Activated CD4-positive, alpha-beta T cell treated with anti-CD3 and anti-CD28 coated beads, Interleukin-2, Interleukin-4, amounts not matched to agents 100 ng/mL and 50 ng/mL, durations not matched to agents 16 hours and 8 hours (primary cell): ENCODE measurements at regions not wholly inside any gene's neighbourhood (a gene's known extent, or its start where the extent isn't known, plus 50 kb on each side); places are given as distances from the start of the nearest gene placed in this dataset.

Experiments used
- DNase-seq: peaks from one replicate; pipeline ENCODE4 v3.0.0-alpha.2; 2020; ENCODE audit warnings: low spot score

- no peak for DNase-seq
Observed at GRCh38 chr6:8275667-8276066, 159.7 kb downstream of the SLC35B3 start.

GRCh38 chr6:8274226-8274625 is 161.1 kb downstream of the SLC35B3 start:
- DNase-seq: no peak

GRCh38 chr6:8269872-8270454 is 165.4 kb downstream of the SLC35B3 start:
- DNase-seq: no peak

- no peak for DNase-seq
Observed at GRCh38 chr6:8269094-8269493, 166.3 kb downstream of the SLC35B3 start.

GRCh38 chr6:8268606-8269005 is 166.3 kb upstream of the EEF1E1 start:
- DNase-seq: no peak

GRCh38 chr6:8268156-8268555 is 165.8 kb upstream of the EEF1E1 start:
- DNase-seq: no peak

GRCh38 chr6:8260610-8261009 is 158.3 kb upstream of the EEF1E1 start:
- no peak for DNase-seq

- DNase-seq: no peak
Observed at GRCh38 chr6:8246403-8246802, 144.1 kb upstream of the EEF1E1 start.

- no peak for DNase-seq
Observed at GRCh38 chr6:8245726-8246125, 143.4 kb upstream of the EEF1E1 start.

- DNase-seq: no peak
Observed at GRCh38 chr6:8243475-8243874, 141.1 kb upstream of the EEF1E1 start.

GRCh38 chr6:8242885-8243284 is 140.5 kb upstream of the EEF1E1 start:
- DNase-seq: no peak

GRCh38 chr6:8240301-8240700 is 138.0 kb upstream of the EEF1E1 start:
- no peak for DNase-seq

- no peak for DNase-seq
Observed at GRCh38 chr6:8238773-8239683, 136.7 kb upstream of the EEF1E1 start.

- DNase-seq: no peak
Observed at GRCh38 chr6:8237668-8238067, 135.3 kb upstream of the EEF1E1 start.

- DNase-seq: no peak
Observed at GRCh38 chr6:8236956-8237355, 134.6 kb upstream of the EEF1E1 start.

- DNase-seq: no peak
Observed at GRCh38 chr6:8234321-8234720, 132.0 kb upstream of the EEF1E1 start.

- DNase-seq: no peak
Observed at GRCh38 chr6:8231956-8232355, 129.6 kb upstream of the EEF1E1 start.

- no peak for DNase-seq
Observed at GRCh38 chr6:8229915-8230756, 127.8 kb upstream of the EEF1E1 start.

GRCh38 chr6:8225113-8225512 is 122.8 kb upstream of the EEF1E1 start:
- DNase-seq: no peak

GRCh38 chr6:8223678-8224077 is 121.3 kb upstream of the EEF1E1 start:
- DNase-seq: no peak

- peak; percentile 38 for DNase-seq
Observed at GRCh38 chr6:8219352-8219943, 117.1 kb upstream of the EEF1E1 start.

GRCh38 chr6:8218861-8219260 is 116.5 kb upstream of the EEF1E1 start:
- no peak for DNase-seq
